Right lobe of liver (tissue), 6 donors: ENCODE measurements at regions not wholly inside any gene's neighbourhood (a gene's known extent, or its start where the extent isn't known, plus 50 kb on each side); places are given as distances from the start of the nearest gene placed in this dataset.

Experiments used
- ATAC-seq, 4 donors: fragments of 200-7000 bp; cut with Tn5 transposase; one replicate each; pipeline ENCODE4 v1.9.1; 2020; ENCODE audit warnings: mild to moderate bottlenecking in 4 of 4, moderate library complexity in 4 of 4
- DNase-seq, 3 donors: peaks; one replicate each; pipeline ENCODE4 v3.0.0-alpha.2; 2020
- H3K27ac ChIP-seq, 3 donors: fragments of 200-600 bp; one replicate each; pipeline ENCODE4 v1.8.0; 2022
- H3K27me3 ChIP-seq, 2 donors: fragments of 200-600 bp; one replicate each; pipeline ENCODE4 v1.8.0; 2022
- H3K36me3 ChIP-seq, 4 donors: fragments of 200-600 bp; sonication (generic) in 1 of 4; one replicate each; pipeline versions ENCODE4 v1.5.1 to v1.8.0; 2017 to 2022; ENCODE audit warnings: control low read depth in 1 of 4
- H3K4me1 ChIP-seq, 4 donors: fragments of 200-600 bp; sonication (generic) in 1 of 4; one replicate each; pipeline versions ENCODE4 v1.5.1 to v1.8.0; 2017 to 2022; ENCODE audit warnings: control low read depth in 1 of 4
- H3K4me3 ChIP-seq, 3 donors: fragments of 200-600 bp; one replicate each; pipeline ENCODE4 v1.8.0; 2022
- H3K9me3 ChIP-seq, 4 donors: fragments of 200-600 bp; sonication (generic) in 1 of 4; one replicate each; pipeline versions ENCODE4 v1.5.1 to v1.8.0; 2017 to 2022; ENCODE audit warnings: control low read depth in 1 of 4
- CTCF ChIP-seq, 4 donors: fragments of 200-600 bp in 3 of 4; fragments of 450-650 bp in 1 of 4; IDR thresholded peaks; one replicate each; pipeline versions ENCODE4 v1.5.1 to v1.8.0; 2016 to 2022; ENCODE audit warnings: antibody characterized with exemption in 4 of 4, mild to moderate bottlenecking in 2 of 4
- POLR2A ChIP-seq: fragments of 450-650 bp; IDR thresholded peaks from one replicate; pipeline ENCODE4 v1.6.1; 2017; ENCODE audit warnings: antibody characterized with exemption, mild to moderate bottlenecking
- WGBS: methylation state at CpG from one replicate; pipeline ENCODE4 v1.1.6; 2018; ENCODE audit warnings: low coverage, low lambda C conversion rate; ENCODE audit not compliant: insufficient coverage; ENCODE audit errors: missing lambda C conversion rate; 5-methylcytosine and 5-hydroxymethylcytosine counted together
- intact Hi-C, 2 donors: fragments of 100-400 bp; cut with DNase I; formaldehyde crosslinking; loops; one replicate each; pipeline versions ENCODE4 v1.11.2 to v1.14.1; 2022
- donor health status: DM: no; HTN: yes; CAD: no.
- donor health status: DM: no; HTN: no; CAD: no.
- donor health status: DM: no; HTN: no; CAD: no.
- donor health status: DM: no; HTN: yes; CAD: no.
- donor health status: DM: no; HTN: yes; CAD: no.

GRCh38 chr15:61726166-61726565 is 334.1 kb downstream of the VPS13C start:
- no peaks in the 10 kb centered on the region for H3K9me3 ChIP-seq
- no peak overlapping the region for H3K4me3 ChIP-seq
- H3K36me3 ChIP-seq, result no peaks in the 10 kb centered on the region
- H3K4me1 ChIP-seq, result no peaks in the 10 kb centered on the region
- H3K27ac ChIP-seq, result no peak overlapping the region
- intact Hi-C loops, result no loop called here
- no peaks in the 10 kb centered on the region for H3K27me3 ChIP-seq
- TF ChIP-seq POLR2A, result no peak
- no peak for TF ChIP-seq CTCF (IDR thresholded peaks at IDR 0.05)
- no peak for ATAC-seq
- 38% methylated on average over 7 of the region's 7 CpGs for WGBS
- no peak for DNase-seq

GRCh38 chr15:61725251-61725650 is 335.0 kb downstream of the VPS13C start:
- no peak for ATAC-seq
- intact Hi-C loops, result no loop called here
- no peak for DNase-seq
- H3K4me3 ChIP-seq, result no peak overlapping the region
- H3K36me3 ChIP-seq, result no peaks in the 10 kb centered on the region
- WGBS, result 37% methylated on average over 3 of the region's 3 CpGs
- H3K27ac ChIP-seq, result no peak overlapping the region
- TF ChIP-seq POLR2A (no peak), CTCF (IDR thresholded peaks at IDR 0.05) (no peak)
- no peaks in the 10 kb centered on the region for H3K27me3 ChIP-seq
- no peaks in the 10 kb centered on the region for H3K9me3 ChIP-seq
- no peaks in the 10 kb centered on the region for H3K4me1 ChIP-seq

- Histone ChIP-seq H3K27ac (no peak overlapping the region), H3K27me3 (no peaks in the 10 kb centered on the region), H3K9me3 (no peaks in the 10 kb centered on the region), H3K36me3 (no peaks in the 10 kb centered on the region), H3K4me1 (no peaks in the 10 kb centered on the region), H3K4me3 (no peak overlapping the region)
- DNase-seq, result no peak
- no peak for ATAC-seq
- intact Hi-C loops, result no loop called here
- 73% methylated on average over 6 of the region's 12 CpGs for WGBS
- TF ChIP-seq CTCF (IDR thresholded peaks at IDR 0.05), result no peak
- TF ChIP-seq POLR2A, result no peak
These were observed 335.9 kb downstream of the VPS13C start for GRCh38 chr15:61724251-61724939.

GRCh38 chr15:61721418-61721817 is 338.8 kb downstream of the VPS13C start:
- no peak overlapping the region for H3K4me3 ChIP-seq
- ATAC-seq (no peak), DNase-seq (no peak)
- no peaks in the 10 kb centered on the region for H3K27me3 ChIP-seq
- no peaks in the 10 kb centered on the region for H3K4me1 ChIP-seq
- TF ChIP-seq POLR2A, result no peak
- no peak for TF ChIP-seq CTCF (IDR thresholded peaks at IDR 0.05)
- WGBS, result 46% methylated on average over 2 of the region's 4 CpGs
- H3K36me3 ChIP-seq, result no peaks in the 10 kb centered on the region
- intact Hi-C loops, result no loop called here
- H3K9me3 ChIP-seq, result no peaks in the 10 kb centered on the region
- no peak overlapping the region for H3K27ac ChIP-seq
